ENCODE measurements at regions not wholly inside any gene's neighbourhood (a gene's known extent, or its start where the extent isn't known, plus 50 kb on each side); places are given as distances from the start of the nearest gene placed in this dataset.
A peak's percentile ranks its signal among the peaks of the same experiment; 100 is the strongest.

DNA sequence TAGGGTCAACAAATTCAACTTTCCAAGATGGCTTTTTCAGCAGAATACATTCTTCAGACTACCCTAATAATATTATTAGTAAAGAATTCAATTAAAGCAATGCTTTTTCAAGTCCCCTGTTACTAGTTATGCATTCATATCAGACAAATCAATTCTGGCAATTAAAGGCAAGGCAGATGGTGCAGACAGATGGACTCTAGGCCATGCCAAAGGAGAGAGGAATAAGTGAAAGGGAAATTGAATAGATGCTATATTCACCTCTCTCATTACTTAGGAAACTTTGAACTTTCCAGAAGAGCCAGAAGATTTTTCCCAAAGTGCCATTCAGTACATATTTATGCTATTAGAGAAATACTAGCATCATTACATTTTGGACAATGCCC is 487.7 kb upstream of the RASGRP1 start:
- peak; percentile 89 for DNase-seq

DNA sequence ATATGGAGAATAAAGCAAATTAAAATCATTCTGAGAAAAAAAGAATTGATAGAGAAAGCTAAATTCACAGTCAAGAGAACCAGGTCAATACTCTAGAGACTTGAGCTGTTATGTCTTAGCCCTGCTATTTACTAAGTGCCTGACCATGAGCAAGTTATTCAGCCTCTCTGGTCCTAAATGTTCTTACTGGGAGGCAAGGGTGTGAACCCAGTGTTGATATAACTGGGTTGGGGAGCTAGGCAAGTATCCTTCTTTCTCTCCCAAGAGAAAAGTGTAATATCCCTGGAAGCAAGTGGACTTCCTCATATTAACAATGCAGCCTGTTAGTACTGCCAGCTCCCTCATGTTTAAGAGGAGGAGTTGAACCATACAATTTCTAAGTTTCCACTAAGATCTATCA is 488.9 kb upstream of the RASGRP1 start:
- DNase-seq: peak; percentile 1

DNA sequence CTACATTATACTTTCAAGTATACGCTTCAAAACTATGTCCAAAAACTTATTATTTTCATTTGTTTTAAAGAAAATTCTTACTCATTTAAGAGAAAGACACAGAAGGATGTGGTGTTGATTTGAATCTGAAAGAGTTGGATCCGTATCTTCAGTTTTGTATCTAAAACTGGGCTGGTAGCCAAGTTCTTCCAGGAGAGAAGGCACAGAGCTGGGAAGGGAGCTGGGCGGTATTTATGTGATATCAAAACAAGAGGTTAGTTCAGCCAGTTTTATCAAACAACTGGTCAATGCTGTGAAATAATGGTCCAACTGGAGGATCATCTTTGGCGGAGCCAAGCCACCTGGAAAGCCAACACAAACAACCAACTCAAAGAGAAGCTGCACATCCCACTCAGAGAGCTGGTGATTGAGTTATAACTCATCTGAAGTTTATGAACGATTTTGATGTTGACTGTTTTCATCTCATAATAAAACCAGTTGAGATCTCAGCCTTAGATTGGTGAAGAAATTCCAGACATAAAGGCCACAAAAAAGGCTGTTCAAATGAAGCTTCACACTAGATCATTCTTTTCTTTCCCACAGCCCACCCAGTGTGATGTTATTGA is 489.6 kb upstream of the RASGRP1 start:
- DNase-seq: peak; percentile 86

DNA sequence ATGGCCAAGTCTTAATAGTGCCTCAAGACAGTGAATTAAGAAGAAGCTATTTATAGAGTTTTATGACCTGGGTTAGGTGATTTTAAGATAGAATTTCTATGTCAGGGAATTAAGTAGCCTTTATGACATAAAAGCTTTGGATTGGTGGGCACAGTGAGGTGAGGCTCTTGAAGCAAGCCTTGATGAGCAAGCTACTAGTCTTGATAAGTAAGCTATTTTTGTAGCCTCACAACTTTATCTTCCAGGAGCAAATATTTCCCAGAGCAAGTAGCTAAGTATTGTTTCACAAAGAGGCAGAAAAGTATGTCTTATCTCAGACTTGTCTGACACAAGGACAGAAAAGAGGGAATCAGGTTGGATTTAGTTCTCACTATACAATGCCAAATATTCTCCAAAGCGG is 491.7 kb upstream of the RASGRP1 start:
- no peak for DNase-seq

DNA sequence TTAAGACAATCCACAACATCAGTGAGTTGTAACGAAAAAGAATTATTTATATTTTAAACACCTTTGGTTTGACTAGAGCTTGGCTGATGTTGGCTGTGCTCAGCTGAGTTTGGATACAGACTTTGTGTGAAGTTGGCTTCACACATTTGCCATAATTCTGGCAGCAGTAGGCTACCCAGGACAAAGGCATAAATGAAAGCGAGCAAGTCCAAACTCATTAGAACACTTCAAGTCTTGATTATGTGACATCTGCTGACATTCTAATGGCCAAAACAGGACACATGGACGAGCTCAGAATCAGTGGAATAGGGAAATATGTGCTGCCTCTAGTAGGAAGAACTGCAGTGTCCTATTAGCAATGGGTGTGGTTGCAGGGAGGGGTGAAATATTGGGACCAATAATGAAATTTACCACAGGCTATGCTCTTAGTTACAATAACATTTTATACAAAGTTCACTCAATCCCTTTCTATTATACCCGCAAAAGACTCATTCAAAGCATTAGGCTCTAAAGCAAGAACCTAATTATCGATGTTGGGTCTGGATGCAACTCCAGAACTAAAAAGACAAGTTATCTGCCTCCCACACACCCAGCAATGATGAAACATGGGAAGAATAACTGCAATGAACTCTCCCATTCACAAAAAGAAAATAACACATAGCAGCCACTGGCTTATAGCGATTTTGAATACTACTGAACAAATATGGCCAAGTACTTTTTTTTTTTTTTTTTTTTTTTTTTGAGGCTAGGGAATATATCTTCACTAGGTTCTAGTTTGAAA is 493.9 kb upstream of the RASGRP1 start:
- DNase-seq: peak; percentile 62

DNA sequence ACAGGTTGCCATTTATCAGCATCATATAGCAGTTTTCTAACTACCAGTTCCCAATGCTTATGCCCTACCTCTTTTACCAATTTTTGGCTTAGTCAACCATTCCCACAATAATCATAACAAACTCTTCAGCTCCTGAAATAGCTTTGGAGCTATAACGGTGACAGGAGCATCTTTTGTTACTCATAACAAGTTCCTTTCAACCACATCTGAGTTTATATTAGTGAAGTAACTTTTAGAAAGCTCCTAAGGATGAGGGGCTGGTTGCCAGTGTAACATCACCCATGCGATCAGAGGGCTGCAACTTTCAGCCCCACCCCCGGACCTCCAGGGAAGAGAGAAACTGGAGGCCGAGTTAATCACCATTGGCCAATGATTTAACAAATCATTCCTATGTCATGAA is 495.3 kb upstream of the RASGRP1 start:
- no peak for DNase-seq

DNA sequence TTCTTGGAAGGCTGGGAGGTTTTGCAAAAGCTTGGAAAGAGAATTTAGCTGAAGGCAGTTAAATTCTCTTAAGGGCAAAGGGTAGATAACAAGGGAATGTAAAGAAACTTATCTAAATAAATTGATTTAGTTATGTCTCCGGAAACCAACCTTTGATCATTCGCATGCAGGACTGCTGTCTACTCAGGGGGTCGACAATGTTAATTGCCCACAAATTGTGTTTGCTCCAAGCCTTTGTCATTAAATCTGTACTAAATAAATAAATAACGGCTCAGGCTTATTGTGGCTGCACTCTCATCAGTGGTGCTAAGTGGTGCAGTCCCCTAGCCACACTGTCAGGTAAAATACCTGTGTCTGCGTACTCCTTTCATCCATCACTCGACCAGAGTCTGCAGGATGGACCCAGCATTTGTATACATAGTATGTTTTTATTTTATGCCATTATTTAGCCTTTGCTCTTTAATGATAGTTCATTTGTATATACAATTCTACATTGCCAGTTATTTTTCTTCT is 497.4 kb upstream of the RASGRP1 start:
- no peak for DNase-seq

DNA sequence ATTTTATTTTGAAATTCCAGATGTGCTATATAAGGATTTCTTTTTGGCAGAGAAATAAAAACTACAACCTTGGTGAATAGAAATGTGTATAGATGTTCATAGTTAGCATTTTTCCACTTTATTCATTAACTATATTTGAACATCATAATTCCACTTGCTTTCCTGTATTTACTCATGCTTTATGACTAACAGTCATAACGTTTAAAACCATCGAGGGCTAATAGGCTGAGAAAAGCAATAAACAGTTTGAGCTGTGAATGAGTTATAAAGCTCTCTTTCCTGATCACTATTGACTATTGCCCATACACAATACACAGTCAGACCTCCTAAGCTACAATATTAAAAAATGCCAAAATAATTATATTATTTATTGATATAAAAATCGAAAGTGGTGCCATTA is 502.1 kb upstream of the RASGRP1 start:
- no peak for DNase-seq

DNA sequence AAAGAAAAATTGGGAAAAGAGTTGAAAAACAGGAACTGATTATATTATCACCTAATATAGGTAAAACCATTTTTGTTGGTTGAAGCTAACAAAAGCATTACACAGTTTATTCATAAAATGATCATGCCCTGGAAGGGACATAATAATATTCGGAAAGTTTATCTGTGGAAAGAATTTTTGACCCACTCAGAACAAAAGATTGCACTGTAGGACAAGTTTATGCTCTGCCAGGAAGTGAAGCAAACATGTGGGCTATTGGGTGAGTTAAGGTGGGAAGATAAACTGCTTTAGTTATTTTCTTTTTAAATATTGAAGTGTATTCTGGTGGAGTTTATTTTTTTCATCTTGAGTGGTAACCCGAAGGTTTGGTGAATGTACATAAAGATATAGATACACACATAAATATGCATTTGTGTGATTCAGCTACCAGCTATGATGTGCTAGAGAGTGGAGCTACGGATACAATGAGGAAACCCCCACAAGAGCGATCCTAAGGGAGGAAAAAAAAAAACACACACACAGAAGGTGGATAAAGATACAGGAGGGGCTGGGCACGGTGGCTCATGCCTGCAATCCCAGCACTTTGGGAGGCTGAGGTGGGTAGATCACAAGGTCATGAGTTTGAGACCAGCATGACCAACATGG is 506.4 kb upstream of the THBS1 start:
- no peak for DNase-seq

DNA sequence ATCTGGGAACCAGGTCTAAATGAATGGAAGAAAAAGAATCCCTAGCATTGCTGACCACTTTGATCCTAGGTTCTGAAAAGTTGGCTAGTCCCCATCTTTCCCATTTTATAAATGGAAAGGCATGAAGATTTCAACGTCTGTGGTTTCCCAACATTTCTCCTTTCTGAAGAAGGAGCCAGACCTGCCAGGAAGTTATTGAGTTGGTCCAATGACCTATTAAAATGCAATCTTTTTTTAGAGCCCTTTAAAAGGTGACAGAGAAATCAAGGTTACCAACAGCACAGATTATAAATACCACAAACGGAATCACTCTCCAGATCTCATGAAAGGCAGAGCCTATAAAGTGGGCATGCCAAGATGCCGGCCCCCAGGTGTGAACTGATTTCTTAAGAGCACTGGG is 505.6 kb upstream of the THBS1 start:
- no peak for DNase-seq

DNA sequence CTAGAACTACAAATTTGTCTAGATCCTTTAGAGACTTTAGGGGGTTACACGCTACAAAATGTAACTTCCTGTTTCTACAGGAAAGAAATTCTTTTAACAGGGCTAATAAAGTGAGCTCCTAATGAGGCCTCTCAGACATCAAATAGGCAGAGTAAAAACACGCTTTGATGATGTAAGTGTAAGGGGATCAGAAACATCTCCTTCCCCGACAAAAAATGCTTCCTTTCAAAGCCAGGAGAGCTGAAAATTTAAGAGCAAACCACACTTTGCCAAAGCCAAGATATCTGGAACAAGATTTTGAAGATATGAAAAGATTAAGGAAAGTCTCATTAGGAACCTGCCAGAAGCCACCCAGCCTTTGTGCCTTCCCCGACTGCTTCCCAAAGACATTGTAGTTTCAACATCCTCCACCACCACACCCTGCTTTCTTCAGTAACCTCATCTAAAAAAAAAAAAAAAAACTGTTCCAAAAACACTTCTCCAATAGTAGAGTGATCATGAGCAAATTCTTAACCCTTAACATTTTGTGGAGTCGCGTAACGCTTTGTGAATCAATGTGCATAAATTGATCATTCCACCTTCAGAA is 505.0 kb upstream of the THBS1 start:
- no peak for DNase-seq

DNA sequence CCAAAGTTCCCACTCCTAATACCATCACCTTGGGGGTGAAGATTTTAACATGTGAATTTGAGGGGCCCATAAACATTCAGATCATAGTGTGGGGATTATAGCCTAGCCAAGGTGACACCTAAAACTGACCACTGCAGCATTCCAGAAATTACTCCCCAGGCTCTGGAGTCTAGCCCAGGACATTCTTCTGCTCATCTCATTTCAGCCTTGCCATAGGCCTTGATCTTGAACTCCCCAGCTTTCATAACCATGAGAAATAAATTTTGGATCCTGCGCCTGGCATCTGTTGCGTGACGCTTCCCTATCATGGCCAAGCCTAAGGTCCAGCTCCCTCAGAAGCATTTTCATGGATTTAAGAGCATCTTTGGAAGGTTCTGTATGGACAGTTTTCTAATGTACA is 502.9 kb upstream of the THBS1 start:
- no peak for DNase-seq

DNA sequence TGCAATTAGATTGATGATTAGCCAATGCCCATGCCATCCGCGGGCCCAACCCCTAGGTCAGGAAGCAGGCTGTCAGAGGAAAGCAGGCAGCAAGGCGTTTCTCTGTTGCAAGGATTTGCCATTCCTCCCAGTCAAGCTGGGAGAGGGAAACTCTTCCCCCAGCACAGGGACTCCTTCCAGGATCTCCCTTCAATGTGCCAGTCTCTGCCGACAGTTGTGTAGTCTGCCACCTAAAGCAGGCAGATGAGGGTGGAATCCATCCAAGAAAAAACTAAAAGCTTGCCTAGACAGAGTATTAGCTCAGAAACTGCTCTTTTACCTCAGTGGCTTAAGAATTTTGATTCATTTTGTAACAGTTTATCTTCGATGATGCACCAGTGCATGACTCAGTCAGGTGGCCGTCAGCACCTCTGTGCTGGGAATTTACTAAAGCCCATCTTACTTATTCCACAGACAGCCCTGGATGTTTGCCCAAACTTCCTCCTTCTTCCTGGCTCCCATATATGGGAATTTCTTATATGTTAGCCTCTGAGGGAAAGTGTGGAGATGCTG is 501.5 kb upstream of the THBS1 start:
- peak; percentile 77 for DNase-seq

DNA sequence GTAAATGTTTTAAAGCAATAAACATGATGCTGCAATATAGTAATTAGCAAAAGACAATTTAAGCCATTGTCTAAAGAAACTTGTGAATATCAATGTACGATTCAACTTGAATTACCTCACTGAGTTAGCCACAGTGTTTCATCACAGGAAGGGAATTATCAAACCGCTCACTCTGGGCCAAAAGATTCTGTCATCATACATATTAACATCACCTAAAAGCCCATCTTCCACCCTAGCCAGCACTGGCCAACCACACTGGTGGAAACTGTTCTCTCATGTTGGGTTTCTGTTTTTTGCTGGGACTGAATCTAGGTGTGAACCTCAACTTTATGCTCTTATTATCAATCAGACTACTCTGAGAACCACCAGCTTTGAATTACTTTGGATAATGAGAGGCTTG is 497.7 kb upstream of the THBS1 start:
- DNase-seq: no peak

DNA sequence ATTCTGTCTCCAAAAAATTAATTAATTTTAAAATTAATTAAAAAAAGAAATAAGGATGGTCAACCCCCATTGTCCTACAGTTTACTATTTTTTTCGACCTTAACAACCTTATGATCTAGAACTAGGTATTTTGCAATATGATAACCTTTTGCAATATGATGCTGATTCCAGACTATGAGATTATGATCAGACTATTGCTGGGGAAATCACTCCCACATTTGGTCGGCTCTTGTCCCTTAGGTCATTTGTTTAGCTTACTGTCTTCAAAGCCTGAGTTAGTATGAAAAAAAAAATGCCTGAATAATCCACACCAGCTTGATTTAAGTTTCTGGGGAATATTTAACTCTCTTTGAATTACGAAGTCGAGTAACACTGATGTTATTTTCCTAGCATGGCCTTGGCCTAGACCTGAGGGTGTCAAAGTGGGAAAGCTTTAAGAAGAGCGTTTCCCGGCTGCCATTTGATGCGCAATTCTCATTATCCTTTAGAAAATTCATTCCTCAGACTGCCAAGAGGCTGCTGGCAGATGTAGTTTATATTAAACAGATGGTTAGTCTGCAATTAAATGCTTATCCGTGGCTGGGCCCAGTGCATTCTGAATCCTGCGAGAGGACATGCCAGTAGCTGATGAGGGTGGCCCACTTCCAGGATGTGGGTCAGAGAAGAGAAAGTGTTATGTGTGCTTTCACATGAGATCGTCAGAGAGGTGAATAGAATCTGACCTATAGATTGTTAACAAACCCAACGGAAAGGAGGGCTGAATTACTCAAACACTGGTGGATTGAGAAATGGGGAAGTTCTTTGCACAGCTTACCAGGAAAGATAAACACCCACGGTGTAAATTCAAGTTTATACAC is 496.0 kb upstream of the THBS1 start:
- peak; percentile 93 for DNase-seq

DNA sequence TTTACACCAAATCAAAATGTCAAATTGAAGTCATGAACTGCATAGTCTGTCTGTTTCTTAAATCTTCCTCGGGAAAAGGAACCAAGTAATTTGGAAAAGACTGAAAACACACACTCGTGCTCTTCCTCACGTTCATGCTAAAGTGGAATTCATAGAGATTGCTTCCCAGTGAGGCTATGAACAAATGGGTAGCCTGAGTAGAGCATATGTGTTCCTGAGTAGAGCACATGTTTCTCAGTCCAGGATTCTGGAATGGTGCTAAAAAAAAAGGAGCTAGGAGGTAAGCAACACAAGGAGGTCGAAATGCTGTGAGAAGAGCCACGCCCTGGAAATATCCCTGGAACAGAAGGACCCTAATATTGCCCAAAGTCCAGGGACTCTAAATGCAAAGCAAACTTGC is 494.2 kb upstream of the THBS1 start:
- no peak for DNase-seq

DNA sequence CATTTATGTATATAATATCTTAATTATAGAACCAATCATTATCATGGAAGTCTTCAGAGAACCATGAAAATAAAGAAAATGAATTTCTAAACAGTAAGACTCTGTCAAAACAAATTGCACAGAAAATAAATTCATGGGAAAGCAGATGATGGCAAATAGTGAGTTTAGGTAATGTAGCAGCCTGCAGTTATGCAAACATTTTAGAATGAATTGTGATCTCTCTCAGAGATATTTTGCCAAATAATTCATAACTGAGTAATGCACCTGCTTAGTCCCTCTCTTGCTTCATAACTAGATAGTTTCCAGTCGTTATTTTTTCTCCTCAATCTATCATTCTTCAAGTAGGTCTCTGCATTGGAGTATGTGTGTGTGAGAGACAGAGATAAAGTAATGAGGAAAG is 492.7 kb upstream of the THBS1 start:
- no peak for DNase-seq

DNA sequence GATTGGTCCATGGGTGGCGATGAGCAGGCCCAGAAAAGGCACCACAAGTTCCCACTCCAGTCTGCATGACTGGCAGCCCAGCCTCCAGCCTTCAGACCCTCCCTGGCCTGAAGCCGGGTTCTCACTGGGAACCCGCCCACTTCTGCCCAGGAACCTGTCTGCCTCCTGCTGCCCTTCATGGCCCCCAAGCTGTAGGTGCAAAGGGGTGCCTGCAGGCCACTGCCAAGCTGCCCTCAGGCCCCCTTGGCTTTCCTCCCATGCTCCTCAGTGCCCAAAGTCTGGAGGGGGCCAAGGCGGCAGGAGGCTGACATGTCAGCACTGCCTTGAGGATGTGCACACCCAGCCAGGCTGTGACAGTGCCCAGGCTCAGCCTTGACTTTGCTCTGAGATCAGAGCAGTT is 488.5 kb upstream of the THBS1 start:
- no peak for DNase-seq

DNA sequence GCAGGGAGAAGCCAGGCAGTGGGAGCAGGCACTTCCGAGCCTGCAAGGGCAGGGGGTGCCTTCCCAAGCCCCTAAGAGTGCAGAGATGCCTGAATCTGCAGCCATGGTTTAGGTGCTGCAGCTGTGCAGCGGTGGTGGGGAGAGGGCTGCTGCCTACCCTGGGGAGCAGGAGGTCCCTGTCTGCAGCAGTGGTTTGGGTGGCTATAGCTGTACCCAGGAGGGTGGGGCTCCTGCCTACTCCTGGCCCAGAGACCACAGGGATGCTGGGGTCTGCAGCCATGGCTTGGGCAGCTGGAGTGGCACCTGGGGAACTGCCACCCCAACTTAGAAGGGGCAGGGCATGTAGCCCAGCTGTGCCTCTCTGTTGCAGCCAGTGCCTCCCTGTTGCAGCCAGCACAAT is 488.1 kb upstream of the THBS1 start:
- no peak for DNase-seq

DNA sequence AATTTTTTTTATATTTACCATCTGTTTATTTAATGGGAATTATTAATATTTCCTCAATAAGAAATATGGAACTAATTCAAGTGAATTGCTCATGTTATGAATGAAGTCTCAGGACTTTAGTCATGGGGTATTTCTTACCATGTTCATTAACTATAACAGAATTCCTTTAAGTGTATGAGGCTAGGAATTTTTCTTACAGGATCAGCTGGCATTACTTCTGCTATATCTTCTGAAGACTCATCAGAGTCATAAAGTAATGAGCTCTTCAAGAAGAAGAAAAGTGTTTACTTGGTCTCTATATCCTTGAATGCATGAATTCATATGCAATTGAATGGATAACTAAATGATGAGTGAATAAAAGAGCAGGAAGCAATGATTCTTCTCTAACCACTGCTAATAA is 486.8 kb upstream of the THBS1 start:
- DNase-seq: no peak

DNA sequence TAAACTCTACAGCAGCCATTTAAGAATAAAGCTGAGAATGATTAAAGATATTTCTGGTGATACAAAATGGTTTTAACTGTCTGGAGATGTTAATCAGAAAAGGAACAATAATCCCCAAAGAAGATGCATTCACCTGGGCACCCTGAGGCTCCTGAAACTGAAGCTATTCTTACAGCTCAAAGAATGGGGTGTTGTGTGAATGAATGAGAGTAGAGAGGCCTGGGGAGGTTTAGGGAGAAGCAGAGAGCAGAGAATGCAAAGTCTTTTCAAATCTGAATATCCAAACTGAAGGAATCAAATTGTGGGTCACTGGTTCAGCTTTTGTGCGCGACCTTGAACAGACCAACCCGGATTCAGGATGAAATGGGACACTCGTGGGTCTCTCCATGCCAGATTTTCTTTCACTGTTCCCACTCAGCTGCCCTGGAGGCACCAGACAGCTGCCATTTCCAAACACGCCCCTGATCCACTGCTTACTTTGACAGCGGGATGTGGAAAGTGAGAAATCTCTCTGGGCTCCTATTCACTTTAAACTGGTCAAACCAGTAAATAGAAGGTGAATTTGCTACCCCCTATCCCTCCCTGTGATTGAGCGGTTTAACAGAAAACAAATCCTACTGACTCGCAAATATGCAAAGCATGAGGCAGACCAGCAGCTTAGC is 485.5 kb upstream of the THBS1 start:
- DNase-seq: no peak

DNA sequence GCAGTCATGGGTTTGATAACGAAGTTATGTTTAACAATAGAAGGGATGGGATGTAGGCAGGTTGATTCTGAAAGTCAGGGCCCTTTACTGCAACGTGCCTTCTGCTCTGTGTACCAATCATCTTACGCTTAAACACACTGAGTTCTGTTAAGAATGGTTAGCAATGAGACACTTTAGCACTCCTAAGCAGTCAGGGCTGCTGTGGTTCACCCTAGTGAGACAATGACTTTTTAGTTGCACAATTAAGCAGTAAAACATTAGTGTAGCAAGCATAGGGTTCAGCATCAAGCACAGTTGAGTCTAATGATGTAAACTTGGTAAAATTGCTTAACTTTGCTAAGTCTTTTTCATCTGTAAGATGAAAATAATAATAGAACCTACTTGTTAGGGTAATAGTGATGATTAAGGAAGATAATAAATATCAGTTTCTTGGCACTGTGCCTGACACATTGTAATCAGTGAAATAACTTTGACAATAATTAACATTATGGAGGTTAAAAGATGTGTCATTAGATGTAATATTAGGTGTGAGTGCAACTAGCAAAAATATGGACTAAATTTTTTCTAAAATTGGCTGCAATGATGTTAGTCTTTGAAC is 484.2 kb upstream of the THBS1 start:
- DNase-seq: no peak
